T-helper 1 cell treated with Interleukin-12 subunit alpha and Interleukin-12 subunit beta and Interleukin-4 antibody, amounts not matched to agents 30 ng/mL and 1 ng/mL, for 36 hours (primary cell): ENCODE measurements at regions not wholly inside any gene's neighbourhood (a gene's known extent, or its start where the extent isn't known, plus 50 kb on each side); places are given as distances from the start of the nearest gene placed in this dataset.

Experiments
- intact Hi-C: fragments of 100-400 bp; cut with micrococcal nuclease; formaldehyde crosslinking; loops from one replicate; pipeline ENCODE4 v1.15.1; 2024

GRCh38 chr6:90436403-90436802 is 139.8 kb upstream of the BACH2 start:
- intact Hi-C loops: no loop called here

- intact Hi-C loops: no loop called here
These were observed 138.7 kb upstream of the BACH2 start for GRCh38 chr6:90435207-90435899.

GRCh38 chr6:90434094-90434493 is 137.5 kb upstream of the BACH2 start:
- intact Hi-C loops: no loop called here

- intact Hi-C loops: no loop called here
These were observed 136.3 kb upstream of the BACH2 start for GRCh38 chr6:90432937-90433336.

- intact Hi-C loops: no loop called here
These were observed 135.6 kb upstream of the BACH2 start for GRCh38 chr6:90432041-90432775.

GRCh38 chr6:90431576-90431975 is 134.9 kb upstream of the BACH2 start:
- intact Hi-C loops: no loop called here

GRCh38 chr6:90429713-90430112 is 133.1 kb upstream of the BACH2 start:
- intact Hi-C loops: no loop called here

- intact Hi-C loops: no loop called here
These were observed 131.9 kb upstream of the BACH2 start for GRCh38 chr6:90428514-90428913.

GRCh38 chr6:90425161-90425641 is 128.6 kb upstream of the BACH2 start:
- intact Hi-C loops: loop anchor here (1.0 to 2.0 kb wide), 13 partner anchors 11 to 473 kb away; partner anchors contain the start of genes BACH2 and MAP3K7

GRCh38 chr6:90424580-90424979 is 127.9 kb upstream of the BACH2 start:
- intact Hi-C loops: loop anchor here (2.0 kb wide), 1 partner anchor 14 kb away; no protein-coding TSS in a partner anchor

- intact Hi-C loops: no loop called here
These were observed 125.0 kb upstream of the BACH2 start for GRCh38 chr6:90421666-90422065.

GRCh38 chr6:90420500-90420899 is 123.9 kb upstream of the BACH2 start:
- intact Hi-C loops: no loop called here

GRCh38 chr6:90417385-90417784 is 120.7 kb upstream of the BACH2 start:
- intact Hi-C loops: no loop called here

- intact Hi-C loops: no loop called here
These were observed 119.7 kb upstream of the BACH2 start for GRCh38 chr6:90416322-90416721.

GRCh38 chr6:90415178-90415577 is 118.5 kb upstream of the BACH2 start:
- intact Hi-C loops: loop anchor here (2.0 kb wide), 1 partner anchor 30 kb away; no protein-coding TSS in a partner anchor

- intact Hi-C loops: loop anchor here (1.0 to 5.0 kb wide), 5 partner anchors 11 to 777 kb away; partner anchors contain the start of genes BACH2 and LYRM2
These were observed 117.7 kb upstream of the BACH2 start for GRCh38 chr6:90414352-90414751.

GRCh38 chr6:90413867-90414266 is 117.2 kb upstream of the BACH2 start:
- intact Hi-C loops: loop anchor here (1.0 to 5.0 kb wide), 5 partner anchors 11 to 777 kb away; partner anchors contain the start of genes BACH2 and LYRM2

GRCh38 chr6:90413396-90413795 is 116.8 kb upstream of the BACH2 start:
- intact Hi-C loops: loop anchor here (5.0 kb wide), 3 partner anchors 116 to 776 kb away; partner anchors contain the start of genes BACH2 and LYRM2

GRCh38 chr6:90412538-90413369 is 116.1 kb upstream of the BACH2 start:
- intact Hi-C loops: loop anchor here (5.0 kb wide), 3 partner anchors 115 to 775 kb away; partner anchors contain the start of genes BACH2 and LYRM2

GRCh38 chr6:90411292-90411781 is 114.7 kb upstream of the BACH2 start:
- intact Hi-C loops: loop anchor here (1.0 to 5.0 kb wide), 8 partner anchors 13 to 774 kb away; partner anchors contain the start of genes BACH2 and LYRM2

GRCh38 chr6:90409700-90410099 is 113.1 kb upstream of the BACH2 start:
- intact Hi-C loops: loop anchor here (2.0 to 5.0 kb wide), 4 partner anchors 15 to 772 kb away; partner anchors contain the start of genes BACH2 and LYRM2
